OCI-LY3 (cell line): ENCODE measurements at regions not wholly inside any gene's neighbourhood (a gene's known extent, or its start where the extent isn't known, plus 50 kb on each side); places are given as distances from the start of the nearest gene placed in this dataset.

Experiments
- CTCF ChIP-seq: fragments of 200-600, 300-600 bp; sonication (generic); IDR thresholded peaks from 2 replicates; pipeline ENCODE4 v1.5.1; 2014; ENCODE audit warnings: antibody characterized with exemption, low read length, low read depth
- EZH2phosphoT487 ChIP-seq: fragments of 200-600 bp; shearing (Covaris generic); IDR thresholded peaks from 2 replicates; pipeline ENCODE4 v1.6.1; 2018; ENCODE audit warnings: antibody characterized with exemption, mixed run types, low read depth

GRCh38 chr14:53796734-53797133, 159.9 kb downstream of the BMP4 start:
- no peak for TF ChIP-seq CTCF
- TF ChIP-seq EZH2phosphoT487 = no peak
